Trophoblast cell (in vitro differentiated cells and primary cell): ENCODE measurements at regions not wholly inside any gene's neighbourhood (a gene's known extent, or its start where the extent isn't known, plus 50 kb on each side); places are given as distances from the start of the nearest gene placed in this dataset.
A peak's percentile ranks its signal among the peaks of the same experiment; 100 is the strongest.

Source experiments
- DNase-seq, 2 donors: peaks; one replicate each; pipeline ENCODE4 v3.0.0-alpha.2; 2016
- H2AFZ ChIP-seq: 2 replicates; pipeline ENCODE4 v1.6.1; 2013; ENCODE audit warnings: low read length, moderate library complexity, mild to moderate bottlenecking; ENCODE audit not compliant: insufficient read depth, poor library complexity
- H2AK5ac ChIP-seq: 2 replicates; pipeline ENCODE4 v1.6.1; 2013; ENCODE audit warnings: mild to moderate bottlenecking, low read length
- H2BK120ac ChIP-seq: 2 replicates; pipeline ENCODE4 v1.6.1; 2013; ENCODE audit warnings: low read length, mild to moderate bottlenecking, moderate library complexity; ENCODE audit not compliant: insufficient read depth, poor library complexity
- H2BK12ac ChIP-seq: 2 replicates; pipeline ENCODE4 v1.6.1; 2013; ENCODE audit warnings: mild to moderate bottlenecking, low read length, moderate library complexity
- H2BK5ac ChIP-seq: 2 replicates; pipeline ENCODE4 v1.6.1; 2013; ENCODE audit warnings: low read length, low read depth, moderate library complexity, mild to moderate bottlenecking; ENCODE audit not compliant: poor library complexity
- H3K14ac ChIP-seq: 2 replicates; pipeline ENCODE4 v1.6.1; 2013; ENCODE audit warnings: mild to moderate bottlenecking, low read length
- H3K18ac ChIP-seq: 2 replicates; pipeline ENCODE4 v1.6.1; 2013; ENCODE audit warnings: mild to moderate bottlenecking, low read length
- H3K23ac ChIP-seq: 2 replicates; pipeline ENCODE4 v1.6.1; 2013; ENCODE audit warnings: low read length
- H3K27ac ChIP-seq: 2 replicates; pipeline ENCODE4 v1.5.1; 2013; ENCODE audit warnings: low read depth, mild to moderate bottlenecking, inconsistent platforms, low read length, moderate library complexity
- H3K27me3 ChIP-seq: 2 replicates; pipeline ENCODE4 v1.6.1; 2013; ENCODE audit warnings: inconsistent platforms, mild to moderate bottlenecking, low read length, moderate library complexity; ENCODE audit not compliant: insufficient read depth
- H3K36me3 ChIP-seq, 2 experiments: 1 replicate in 1 of 2; 2 replicates in 1 of 2; pipeline ENCODE4 v1.6.1; 2013; ENCODE audit warnings: low read length in 2 of 2, mild to moderate bottlenecking in 2 of 2, moderate library complexity in 1 of 2; ENCODE audit not compliant: insufficient read depth in 2 of 2, control insufficient read depth in 1 of 2
- H3K4ac ChIP-seq: 2 replicates; pipeline ENCODE4 v1.6.1; 2013; ENCODE audit warnings: low read depth, mild to moderate bottlenecking, low read length, moderate library complexity
- H3K4me1 ChIP-seq, 2 experiments: 1 replicate in 1 of 2; 2 replicates in 1 of 2; pipeline ENCODE4 v1.6.1; 2013; ENCODE audit warnings: low read length in 2 of 2, mild to moderate bottlenecking in 2 of 2, moderate library complexity in 1 of 2; ENCODE audit not compliant: insufficient read depth in 2 of 2, control insufficient read depth in 1 of 2
- H3K4me2 ChIP-seq: 2 replicates; pipeline ENCODE4 v1.6.1; 2013; ENCODE audit warnings: inconsistent platforms, mild to moderate bottlenecking, low read length, moderate library complexity
- H3K4me3 ChIP-seq: 2 replicates; pipeline ENCODE4 v1.5.1; 2013; ENCODE audit warnings: mild to moderate bottlenecking, low read depth, low read length, inconsistent platforms
- H3K79me1 ChIP-seq: one replicate; pipeline ENCODE4 v1.6.1; 2013; ENCODE audit warnings: low read length
- H3K79me2 ChIP-seq: 2 replicates; pipeline ENCODE4 v1.6.1; 2013; ENCODE audit warnings: low read length, mild to moderate bottlenecking; ENCODE audit not compliant: control insufficient read depth, insufficient read depth, poor library complexity
- H3K9ac ChIP-seq: 2 replicates; pipeline ENCODE4 v1.6.1; 2013; ENCODE audit warnings: mild to moderate bottlenecking, low read length
- H3K9me3 ChIP-seq: 2 replicates; pipeline ENCODE4 v1.6.1; 2013; ENCODE audit warnings: low read depth, mild to moderate bottlenecking, control low read depth, inconsistent platforms, low read length; ENCODE audit not compliant: insufficient read depth
- H4K12ac ChIP-seq: 2 replicates; pipeline ENCODE4 v1.6.1; 2013; ENCODE audit warnings: low read depth, mild to moderate bottlenecking, low read length, moderate library complexity
- H4K8ac ChIP-seq: 2 replicates; pipeline ENCODE4 v1.6.1; 2013; ENCODE audit warnings: low read depth, mild to moderate bottlenecking, low read length, moderate library complexity
- H4K91ac ChIP-seq: one replicate; pipeline ENCODE4 v1.6.1; 2013; ENCODE audit warnings: low read depth, mild to moderate bottlenecking, low read length, moderate library complexity
- WGBS: extraction: QIAGEN DNeasy Blood & Tissue Kit; methylation state at CpG from one replicate; pipeline ENCODE4 v1.1.7; 2013; ENCODE audit warnings: missing lambda C conversion rate; ENCODE audit not compliant: insufficient read length, insufficient coverage; ENCODE audit errors: extremely low coverage; 5-methylcytosine and 5-hydroxymethylcytosine counted together

DNA sequence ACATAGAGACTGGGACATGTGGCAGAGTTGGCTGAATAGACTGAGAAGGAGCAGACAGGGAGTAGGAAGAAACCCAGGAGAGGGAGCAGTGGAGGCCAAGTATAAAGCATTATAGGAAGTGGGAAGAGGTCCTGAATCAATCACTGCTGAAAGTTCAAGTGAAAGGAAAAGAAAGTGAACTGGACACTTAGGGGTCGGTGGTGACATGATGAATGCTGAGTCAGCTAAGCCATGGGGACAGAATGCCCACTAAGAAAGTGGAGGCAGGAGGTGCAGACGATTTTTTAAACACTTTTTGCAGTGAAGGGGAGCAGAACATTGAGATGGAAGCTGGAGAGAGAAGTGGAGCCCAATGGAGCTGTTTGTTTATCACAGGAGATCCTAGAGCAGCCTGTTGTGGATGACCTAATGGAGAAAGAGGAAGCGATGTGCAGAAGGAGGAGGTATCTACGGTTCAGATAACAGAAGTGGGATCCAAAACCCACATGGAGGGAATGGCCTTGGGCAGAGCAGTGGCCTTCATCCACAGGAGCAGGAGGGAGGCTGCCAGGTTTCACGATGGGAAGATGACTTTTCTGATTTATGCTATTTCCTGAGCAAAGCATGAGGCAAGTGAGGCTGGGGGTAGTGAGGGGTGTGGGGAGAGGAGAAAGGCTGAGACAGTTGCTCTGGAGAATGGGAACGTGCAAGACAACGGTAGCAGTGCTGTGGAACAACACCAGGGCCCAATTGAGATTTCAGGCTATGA is 208.2 kb downstream of the RPLP1 start:
- H4K12ac ChIP-seq: no peak overlapping the region
- H3K27me3 ChIP-seq: no peaks in the 10 kb centered on the region
- H2BK5ac ChIP-seq: no peak overlapping the region
- no peak overlapping the region for H3K27ac ChIP-seq
- no peak overlapping the region for H3K9ac ChIP-seq
- H3K4ac ChIP-seq: no peak overlapping the region
- H3K9me3 ChIP-seq: peaks cover 4% of the 10 kb centered on the region
- no CpG with 5 or more reads among the region's 7 CpGs for WGBS
- no peak overlapping the region for H4K91ac ChIP-seq
- no peak overlapping the region for H2BK120ac ChIP-seq
- H2BK12ac ChIP-seq: no peak overlapping the region
- DNase-seq: no peak
- H3K14ac ChIP-seq: no peak overlapping the region
- H3K4me2 ChIP-seq: no peak overlapping the region
- no peaks in the 10 kb centered on the region for H3K4me1 ChIP-seq
- no peak overlapping the region for H3K23ac ChIP-seq
- H3K18ac ChIP-seq: no peak overlapping the region
- H4K8ac ChIP-seq: no peak overlapping the region
- no peak overlapping the region for H2AK5ac ChIP-seq
- H3K36me3 ChIP-seq: no peaks in the 10 kb centered on the region
- no peaks in the 10 kb centered on the region for H3K79me1 ChIP-seq
- H3K79me2 ChIP-seq: no peaks in the 10 kb centered on the region
- no peak overlapping the region for H3K4me3 ChIP-seq
- no peak overlapping the region for H2AFZ ChIP-seq

- Histone ChIP-seq H3K23ac (no peak overlapping the region), H2AK5ac (no peak overlapping the region), H2BK12ac (no peak overlapping the region), H4K12ac (no peak overlapping the region), H3K4me3 (no peak overlapping the region), H4K8ac (no peak overlapping the region), H3K79me2 (no peaks in the 10 kb centered on the region), H2BK5ac (no peak overlapping the region), H3K27me3 (no peaks in the 10 kb centered on the region), H3K79me1 (no peaks in the 10 kb centered on the region), H2AFZ (no peak overlapping the region), H3K9ac (no peak overlapping the region), H3K9me3 (peaks cover 4% of the 10 kb centered on the region), H4K91ac (no peak overlapping the region), H3K36me3 (no peaks in the 10 kb centered on the region), H3K18ac (no peak overlapping the region), H3K4me2 (no peak overlapping the region), H2BK120ac (no peak overlapping the region), H3K4me1 (no peaks in the 10 kb centered on the region), H3K14ac (no peak overlapping the region), H3K27ac (no peak overlapping the region), H3K4ac (no peak overlapping the region)
- no CpG with 5 or more reads among the region's 6 CpGs for WGBS
- no peak for DNase-seq
Measured at GRCh38 chr15:69661446-69661845, 208.8 kb downstream of the RPLP1 start.

DNA sequence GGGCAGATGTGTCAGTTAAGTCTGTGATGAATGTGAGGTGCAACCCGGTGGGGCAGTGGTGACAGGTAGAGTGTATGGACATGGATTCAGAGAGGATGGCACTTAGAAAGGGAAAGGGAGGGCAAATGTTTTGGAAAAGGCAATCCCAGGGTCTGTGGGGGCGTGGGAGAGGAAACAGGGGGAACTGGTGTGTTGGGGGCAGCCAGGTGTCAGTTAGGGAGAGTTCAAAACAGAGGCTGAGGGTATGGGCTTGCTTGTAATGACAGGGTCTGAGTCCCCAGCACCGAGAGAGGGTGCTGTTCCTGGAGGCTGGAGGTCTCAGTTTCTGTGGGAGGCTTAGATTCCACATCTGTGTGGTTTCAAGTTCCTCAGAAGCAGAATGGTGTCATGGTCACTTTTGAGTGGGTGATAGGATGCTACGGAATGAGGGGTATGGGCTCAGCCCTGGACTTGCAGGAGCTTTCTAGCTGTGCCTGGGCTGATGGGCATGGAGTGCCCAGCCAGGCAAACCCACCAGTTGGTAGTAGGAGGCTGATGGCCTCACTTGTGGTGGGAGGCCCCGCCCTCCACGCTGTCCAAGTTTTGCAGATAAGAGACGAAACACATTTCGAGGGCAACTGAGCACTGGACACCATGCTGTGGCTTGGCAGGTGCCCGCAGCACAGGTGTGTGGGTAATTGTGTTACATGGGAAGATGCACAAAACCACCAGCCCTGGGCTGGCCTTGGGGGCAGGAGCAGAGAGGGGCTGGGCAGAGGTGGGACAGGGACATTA is 209.4 kb downstream of the RPLP1 start:
- no CpG with 5 or more reads among the region's 9 CpGs for WGBS
- Histone ChIP-seq H3K27ac (no peak overlapping the region), H3K4me2 (no peak overlapping the region), H3K79me2 (no peaks in the 10 kb centered on the region), H3K14ac (no peak overlapping the region), H3K4me3 (no peak overlapping the region), H3K27me3 (no peaks in the 10 kb centered on the region), H2BK120ac (no peak overlapping the region), H3K23ac (no peak overlapping the region), H2BK12ac (no peak overlapping the region), H4K12ac (no peak overlapping the region), H4K8ac (no peak overlapping the region), H3K4ac (no peak overlapping the region), H3K18ac (no peak overlapping the region), H3K9ac (no peak overlapping the region), H2AK5ac (no peak overlapping the region), H3K4me1 (no peaks in the 10 kb centered on the region), H3K36me3 (no peaks in the 10 kb centered on the region), H2AFZ (no peak overlapping the region), H4K91ac (no peak overlapping the region), H3K79me1 (no peaks in the 10 kb centered on the region), H3K9me3 (peaks cover 4% of the 10 kb centered on the region), H2BK5ac (no peak overlapping the region)
- DNase-seq: no peak

DNA sequence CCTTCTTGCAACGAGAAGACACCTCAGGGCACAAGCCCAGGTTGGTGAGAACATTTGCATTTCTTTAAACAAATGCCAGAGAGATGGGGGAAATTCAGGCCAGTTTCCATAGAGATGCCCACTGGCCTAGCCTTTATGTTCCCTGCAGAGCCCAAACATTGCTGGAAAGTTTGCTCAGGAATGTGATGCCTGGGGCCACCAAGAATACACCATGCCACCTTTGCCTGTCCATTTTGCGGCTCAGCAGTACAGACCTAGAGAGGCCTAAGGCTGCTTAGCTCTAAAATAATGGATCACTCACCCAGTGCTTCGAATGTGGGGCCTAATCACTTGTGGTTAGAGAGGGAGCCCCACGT is 210.0 kb downstream of the RPLP1 start:
- H3K4me2 ChIP-seq: no peak overlapping the region
- H3K9me3 ChIP-seq: peaks cover 2% of the 10 kb centered on the region
- no peak overlapping the region for H4K8ac ChIP-seq
- H3K14ac ChIP-seq: no peak overlapping the region
- no peak overlapping the region for H3K18ac ChIP-seq
- H3K79me2 ChIP-seq: no peaks in the 10 kb centered on the region
- no peak overlapping the region for H2BK12ac ChIP-seq
- H2BK120ac ChIP-seq: no peak overlapping the region
- H4K12ac ChIP-seq: no peak overlapping the region
- H3K36me3 ChIP-seq: no peaks in the 10 kb centered on the region
- H2AK5ac ChIP-seq: no peak overlapping the region
- H2AFZ ChIP-seq: no peak overlapping the region
- H3K4ac ChIP-seq: no peak overlapping the region
- no peaks in the 10 kb centered on the region for H3K79me1 ChIP-seq
- H3K4me3 ChIP-seq: no peak overlapping the region
- no peak overlapping the region for H3K27ac ChIP-seq
- DNase-seq: peak in 1 of 2 donors; percentile 51
- H3K9ac ChIP-seq: no peak overlapping the region
- no peak overlapping the region for H3K23ac ChIP-seq
- H2BK5ac ChIP-seq: no peak overlapping the region
- no peaks in the 10 kb centered on the region for H3K27me3 ChIP-seq
- H4K91ac ChIP-seq: no peak overlapping the region
- no CpG with 5 or more reads among the region's 4 CpGs for WGBS
- no peaks in the 10 kb centered on the region for H3K4me1 ChIP-seq
